Nephron progenitor cell (in vitro differentiated cells): ENCODE measurements at regions not wholly inside any gene's neighbourhood (a gene's known extent, or its start where the extent isn't known, plus 50 kb on each side); places are given as distances from the start of the nearest gene placed in this dataset.

Experiments
- DNase-seq: peaks from one replicate; pipeline ENCODE4 v3.0.0; 2021
- H3K27ac Mint-ChIP-seq: 2 replicates; pipeline ENCODE4 v1.8.0; 2021; ENCODE audit warnings: mild to moderate bottlenecking, moderate library complexity, mixed read lengths
- H3K27me3 Mint-ChIP-seq: 2 replicates; pipeline ENCODE4 v1.8.0; 2021; ENCODE audit warnings: mild to moderate bottlenecking, low read depth, mixed read lengths; ENCODE audit not compliant: poor library complexity
- H3K36me3 Mint-ChIP-seq: 2 replicates; pipeline ENCODE4 v1.8.0; 2021; ENCODE audit warnings: low read depth, mixed read lengths
- H3K4me1 Mint-ChIP-seq: 2 replicates; pipeline ENCODE4 v1.8.0; 2021; ENCODE audit warnings: mixed read lengths
- H3K4me3 Mint-ChIP-seq: 2 replicates; pipeline ENCODE4 v1.8.0; 2021; ENCODE audit warnings: mild to moderate bottlenecking, moderate library complexity, mixed read lengths
- H3K9me3 Mint-ChIP-seq: 2 replicates; pipeline ENCODE4 v1.8.0; 2021; ENCODE audit warnings: mild to moderate bottlenecking, moderate library complexity, mixed read lengths
- CTCF ChIP-seq: fragments of 200-600 bp; sonication (generic); IDR thresholded peaks from 2 replicates; pipeline ENCODE4 v1.5.0; 2021; ENCODE audit warnings: antibody characterized with exemption

- TF ChIP-seq CTCF = no peak
- no peak for DNase-seq
- Mint-ChIP-seq H3K9me3 (peaks cover 11% of the 10 kb centered on the region), H3K27ac (no peak overlapping the region), H3K36me3 (peaks cover 6% of the 10 kb centered on the region), H3K4me1 (peaks cover 5% of the 10 kb centered on the region), H3K4me3 (no peak overlapping the region), H3K27me3 (no peaks in the 10 kb centered on the region)
Observed at GRCh38 chr11:70841264-70841663, 411.1 kb downstream of the SHANK2 start.

GRCh38 chr11:70842256-70842655, 410.1 kb downstream of the SHANK2 start:
- no peak overlapping the region for H3K27ac Mint-ChIP-seq
- H3K36me3 Mint-ChIP-seq = peaks cover 6% of the 10 kb centered on the region
- no peak for TF ChIP-seq CTCF
- DNase-seq = no peak
- peaks cover 5% of the 10 kb centered on the region for H3K4me1 Mint-ChIP-seq
- no peak overlapping the region for H3K4me3 Mint-ChIP-seq
- H3K27me3 Mint-ChIP-seq = no peaks in the 10 kb centered on the region
- peaks cover 11% of the 10 kb centered on the region for H3K9me3 Mint-ChIP-seq

DNA sequence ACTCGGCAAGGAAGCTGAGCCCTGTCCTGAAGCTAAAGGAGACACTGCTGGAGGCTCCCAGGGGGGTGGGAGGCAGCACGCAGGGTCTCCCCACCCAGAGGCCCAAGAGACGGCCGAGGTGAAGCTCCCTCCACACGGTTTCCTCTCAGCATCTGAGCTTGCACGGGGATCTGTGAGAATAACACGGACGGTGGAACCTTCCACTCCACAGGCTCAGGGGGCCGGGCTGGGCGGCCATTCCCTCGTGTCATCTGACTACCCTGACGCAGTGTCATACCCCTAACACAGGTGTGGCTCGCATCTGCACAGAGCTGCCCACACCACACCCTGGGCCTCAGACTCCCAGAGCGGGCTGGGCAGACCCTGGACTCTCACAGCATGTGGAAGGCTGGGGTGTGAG, 409.7 kb downstream of the SHANK2 start:
- H3K27me3 Mint-ChIP-seq = no peaks in the 10 kb centered on the region
- H3K27ac Mint-ChIP-seq = no peak overlapping the region
- H3K36me3 Mint-ChIP-seq = peaks cover 6% of the 10 kb centered on the region
- no peak overlapping the region for H3K4me3 Mint-ChIP-seq
- no peak for DNase-seq
- peaks cover 5% of the 10 kb centered on the region for H3K4me1 Mint-ChIP-seq
- peaks cover 11% of the 10 kb centered on the region for H3K9me3 Mint-ChIP-seq
- no peak for TF ChIP-seq CTCF

GRCh38 chr11:70843906-70844305, 408.5 kb downstream of the SHANK2 start:
- no peak for TF ChIP-seq CTCF
- no peak for DNase-seq
- H3K36me3 Mint-ChIP-seq = no peaks in the 10 kb centered on the region
- H3K27me3 Mint-ChIP-seq = peaks cover 2% of the 10 kb centered on the region
- peaks cover 5% of the 10 kb centered on the region for H3K4me1 Mint-ChIP-seq
- H3K27ac Mint-ChIP-seq = no peak overlapping the region
- no peak overlapping the region for H3K4me3 Mint-ChIP-seq
- peaks cover under 1% of the 10 kb centered on the region for H3K9me3 Mint-ChIP-seq

DNA sequence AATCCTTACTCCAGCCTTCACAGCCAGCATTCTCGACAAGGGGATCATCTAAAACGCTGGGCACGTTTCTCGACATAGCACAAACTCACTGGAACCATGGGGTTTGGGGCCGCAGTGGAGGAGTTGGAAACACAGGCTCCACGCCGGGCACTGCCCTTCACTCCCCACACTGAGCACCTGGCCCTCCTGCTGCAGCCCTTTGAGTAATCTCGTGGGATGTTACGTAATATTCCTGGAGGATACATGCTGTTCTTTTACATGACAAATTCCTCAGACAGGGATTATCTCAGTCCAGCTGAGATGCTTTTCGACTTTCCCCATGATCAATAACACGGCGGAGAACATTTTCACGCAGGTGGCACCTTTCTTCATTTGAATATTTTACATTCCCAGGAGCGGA, 408.0 kb downstream of the SHANK2 start:
- no peaks in the 10 kb centered on the region for H3K9me3 Mint-ChIP-seq
- H3K4me1 Mint-ChIP-seq = peaks cover 5% of the 10 kb centered on the region
- H3K27me3 Mint-ChIP-seq = peaks cover 2% of the 10 kb centered on the region
- H3K36me3 Mint-ChIP-seq = no peaks in the 10 kb centered on the region
- H3K4me3 Mint-ChIP-seq = no peak overlapping the region
- H3K27ac Mint-ChIP-seq = no peak overlapping the region
- DNase-seq = no peak
- TF ChIP-seq CTCF = no peak

DNA sequence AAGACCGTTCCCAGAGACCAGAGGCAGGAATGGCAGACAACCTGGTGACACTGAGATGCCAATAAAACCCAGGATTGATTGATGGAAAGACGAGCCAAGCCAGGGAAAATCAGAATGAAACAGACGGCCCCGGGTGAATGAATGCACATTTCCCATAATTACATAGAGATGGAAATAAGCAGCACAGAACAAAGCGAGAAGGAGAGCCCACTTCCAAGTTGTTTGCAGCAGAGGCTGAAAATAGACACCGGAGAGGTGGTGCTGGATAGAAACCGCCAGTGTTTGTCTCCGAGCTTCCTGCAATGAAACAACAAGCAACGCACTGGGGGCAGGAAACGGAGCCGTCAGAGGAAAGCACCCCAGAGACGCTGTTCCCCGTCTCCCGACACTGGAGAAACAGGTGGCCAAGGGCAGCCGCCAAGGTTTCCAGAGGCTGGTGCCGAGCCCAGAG, 406.8 kb downstream of the SHANK2 start:
- Mint-ChIP-seq H3K4me3 (no peak overlapping the region), H3K27ac (peak overlapping the region; percentile 30), H3K27me3 (peaks cover 6% of the 10 kb centered on the region), H3K4me1 (peaks cover 5% of the 10 kb centered on the region), H3K9me3 (peaks cover 10% of the 10 kb centered on the region), H3K36me3 (no peaks in the 10 kb centered on the region)
- DNase-seq = no peak
- TF ChIP-seq CTCF = no peak
